Glutamatergic neuron (in vitro differentiated cells): ENCODE measurements at regions not wholly inside any gene's neighbourhood (a gene's known extent, or its start where the extent isn't known, plus 50 kb on each side); places are given as distances from the start of the nearest gene placed in this dataset.

Experiments used
- DNase-seq: peaks from one replicate; pipeline ENCODE4 v3.0.0; 2022
- H3K27ac Mint-ChIP-seq: one replicate; pipeline ENCODE4 v1.8.0; 2020; ENCODE audit warnings: mild to moderate bottlenecking, mixed read lengths, inconsistent platforms; ENCODE audit not compliant: unreplicated experiment
- H3K27me3 Mint-ChIP-seq: one replicate; pipeline ENCODE4 v1.8.0; 2020; ENCODE audit warnings: mild to moderate bottlenecking, moderate library complexity, mixed read lengths, inconsistent platforms; ENCODE audit not compliant: unreplicated experiment
- H3K36me3 Mint-ChIP-seq: one replicate; pipeline ENCODE4 v1.8.0; 2020; ENCODE audit warnings: mild to moderate bottlenecking, mixed read lengths, inconsistent platforms; ENCODE audit not compliant: unreplicated experiment
- H3K4me1 Mint-ChIP-seq: one replicate; pipeline ENCODE4 v1.8.0; 2020; ENCODE audit warnings: mild to moderate bottlenecking, low read depth, mixed read lengths, inconsistent platforms; ENCODE audit not compliant: unreplicated experiment
- H3K4me3 Mint-ChIP-seq: one replicate; pipeline ENCODE4 v1.8.0; 2020; ENCODE audit warnings: mild to moderate bottlenecking, mixed read lengths, inconsistent platforms; ENCODE audit not compliant: unreplicated experiment
- H3K9me3 Mint-ChIP-seq: one replicate; pipeline ENCODE4 v1.8.0; 2020; ENCODE audit warnings: mild to moderate bottlenecking, moderate library complexity, mixed read lengths, inconsistent platforms; ENCODE audit not compliant: unreplicated experiment
- TF ChIP-seq, protein P1 (sequence below): fragments of 200-600 bp; sonication (generic); IDR thresholded peaks from one replicate; pipeline ENCODE4 v1.5.0; 2021; ENCODE audit not compliant: partially characterized antibody, unreplicated experiment

DNA sequence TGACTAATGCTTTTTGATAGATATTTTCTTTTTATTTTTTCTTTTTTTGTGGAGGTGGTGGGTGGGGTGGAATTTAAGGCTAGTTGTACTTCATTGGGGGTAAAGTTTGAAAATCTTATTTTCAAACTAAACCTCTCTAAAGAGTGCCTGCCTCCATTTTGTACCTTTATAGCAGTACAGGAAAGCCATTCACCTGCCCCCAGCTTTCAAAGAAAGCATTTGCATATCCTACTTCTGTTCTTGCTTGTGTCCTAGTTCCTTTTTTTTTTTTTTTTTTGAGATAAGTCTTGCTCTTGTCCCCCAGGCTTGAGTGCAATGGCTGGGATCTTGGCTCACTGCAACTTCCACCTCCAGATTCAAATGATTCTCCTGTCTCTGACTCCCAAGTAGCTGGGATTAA is 766.2 kb upstream of the LRRC4C start:
- Mint-ChIP-seq H3K27me3 (no peaks in the 10 kb centered on the region), H3K9me3 (no peaks in the 10 kb centered on the region), H3K4me1 (no peaks in the 10 kb centered on the region), H3K36me3 (no peaks in the 10 kb centered on the region), H3K27ac (no peak overlapping the region), H3K4me3 (no peak overlapping the region)
- TF ChIP-seq, protein P1, sequence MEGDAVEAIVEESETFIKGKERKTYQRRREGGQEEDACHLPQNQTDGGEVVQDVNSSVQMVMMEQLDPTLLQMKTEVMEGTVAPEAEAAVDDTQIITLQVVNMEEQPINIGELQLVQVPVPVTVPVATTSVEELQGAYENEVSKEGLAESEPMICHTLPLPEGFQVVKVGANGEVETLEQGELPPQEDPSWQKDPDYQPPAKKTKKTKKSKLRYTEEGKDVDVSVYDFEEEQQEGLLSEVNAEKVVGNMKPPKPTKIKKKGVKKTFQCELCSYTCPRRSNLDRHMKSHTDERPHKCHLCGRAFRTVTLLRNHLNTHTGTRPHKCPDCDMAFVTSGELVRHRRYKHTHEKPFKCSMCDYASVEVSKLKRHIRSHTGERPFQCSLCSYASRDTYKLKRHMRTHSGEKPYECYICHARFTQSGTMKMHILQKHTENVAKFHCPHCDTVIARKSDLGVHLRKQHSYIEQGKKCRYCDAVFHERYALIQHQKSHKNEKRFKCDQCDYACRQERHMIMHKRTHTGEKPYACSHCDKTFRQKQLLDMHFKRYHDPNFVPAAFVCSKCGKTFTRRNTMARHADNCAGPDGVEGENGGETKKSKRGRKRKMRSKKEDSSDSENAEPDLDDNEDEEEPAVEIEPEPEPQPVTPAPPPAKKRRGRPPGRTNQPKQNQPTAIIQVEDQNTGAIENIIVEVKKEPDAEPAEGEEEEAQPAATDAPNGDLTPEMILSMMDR: no peak
- no peak for DNase-seq

DNA sequence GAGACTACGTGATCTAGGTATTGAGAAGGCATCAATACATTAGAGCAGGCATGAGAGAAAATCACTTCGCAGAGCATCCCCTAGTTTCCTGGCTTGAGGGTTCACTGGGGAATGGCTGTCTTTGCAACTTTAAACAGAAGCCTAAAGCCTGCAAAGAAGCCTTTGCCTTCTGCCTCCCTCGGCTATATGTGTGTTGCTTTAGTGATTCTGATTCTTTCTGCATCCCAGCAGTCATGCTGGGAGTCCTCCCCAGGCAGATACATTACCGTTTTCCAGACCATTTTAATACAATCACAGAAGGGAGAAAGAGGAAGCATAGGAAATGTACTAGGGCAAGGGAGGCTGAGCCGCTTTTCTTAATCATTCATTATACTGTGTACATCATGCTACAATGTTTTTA is 773.2 kb upstream of the LRRC4C start:
- H3K9me3 Mint-ChIP-seq: no peaks in the 10 kb centered on the region
- H3K4me3 Mint-ChIP-seq: no peak overlapping the region
- H3K27me3 Mint-ChIP-seq: peaks cover 2% of the 10 kb centered on the region
- no peak for DNase-seq
- H3K4me1 Mint-ChIP-seq: no peaks in the 10 kb centered on the region
- no peak overlapping the region for H3K27ac Mint-ChIP-seq
- H3K36me3 Mint-ChIP-seq: no peaks in the 10 kb centered on the region
- TF ChIP-seq, protein P1: no peak

DNA sequence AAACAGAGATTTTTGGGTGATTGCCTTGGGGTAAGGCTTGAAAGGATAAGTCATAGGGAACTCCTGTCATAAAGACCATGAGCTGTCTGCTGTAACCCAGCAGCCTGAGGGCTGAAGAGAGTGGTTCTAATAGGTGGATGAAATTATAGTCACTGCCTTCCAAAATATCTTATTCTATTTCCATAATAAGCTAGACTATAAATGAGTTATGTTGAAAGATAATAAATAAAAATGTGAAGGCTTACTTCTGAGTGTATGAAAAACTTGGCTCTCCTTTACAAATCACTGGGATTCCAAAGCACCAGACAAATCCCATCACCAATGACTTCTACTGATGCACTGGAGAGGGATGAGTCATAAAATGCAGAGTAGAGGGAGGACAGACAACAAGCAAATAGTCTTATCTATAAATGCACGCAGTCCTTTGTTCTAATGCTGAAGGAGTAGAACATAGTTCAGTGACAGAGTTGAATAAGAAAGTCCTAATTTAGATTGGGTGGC is 775.0 kb upstream of the LRRC4C start:
- no peak for DNase-seq
- H3K27ac Mint-ChIP-seq: no peak overlapping the region
- peaks cover 2% of the 10 kb centered on the region for H3K27me3 Mint-ChIP-seq
- H3K36me3 Mint-ChIP-seq: no peaks in the 10 kb centered on the region
- no peaks in the 10 kb centered on the region for H3K9me3 Mint-ChIP-seq
- H3K4me1 Mint-ChIP-seq: no peaks in the 10 kb centered on the region
- TF ChIP-seq, protein P1: no peak
- no peak overlapping the region for H3K4me3 Mint-ChIP-seq

DNA sequence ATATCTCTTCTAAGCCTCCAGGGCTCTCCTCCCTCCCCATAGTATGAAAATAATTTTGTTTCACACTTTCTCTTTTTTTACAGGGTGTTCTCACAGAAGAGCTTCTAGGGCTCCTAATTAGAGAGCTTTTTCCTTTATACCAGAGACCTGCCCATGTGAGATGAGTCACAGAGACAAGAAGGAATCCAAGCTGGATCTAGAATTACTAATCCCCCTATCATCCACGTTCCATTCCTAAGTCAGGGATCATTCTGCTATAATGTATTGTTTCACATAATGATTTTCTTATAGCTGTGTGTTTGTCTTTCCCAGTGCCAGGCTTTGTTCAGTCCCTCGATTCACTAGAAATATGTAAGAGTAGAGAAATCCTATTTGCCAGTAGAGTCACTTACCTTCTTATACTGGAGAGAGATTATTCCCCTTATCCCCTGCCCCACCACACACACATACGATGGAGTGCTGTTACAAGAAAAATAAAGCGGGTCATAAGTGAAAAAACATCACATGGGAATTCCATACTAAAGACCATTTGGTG is 778.3 kb upstream of the LRRC4C start:
- TF ChIP-seq, protein P1: no peak
- no peak overlapping the region for H3K4me3 Mint-ChIP-seq
- peaks cover 2% of the 10 kb centered on the region for H3K27me3 Mint-ChIP-seq
- no peaks in the 10 kb centered on the region for H3K36me3 Mint-ChIP-seq
- no peak for DNase-seq
- no peaks in the 10 kb centered on the region for H3K4me1 Mint-ChIP-seq
- no peaks in the 10 kb centered on the region for H3K9me3 Mint-ChIP-seq
- H3K27ac Mint-ChIP-seq: no peak overlapping the region

DNA sequence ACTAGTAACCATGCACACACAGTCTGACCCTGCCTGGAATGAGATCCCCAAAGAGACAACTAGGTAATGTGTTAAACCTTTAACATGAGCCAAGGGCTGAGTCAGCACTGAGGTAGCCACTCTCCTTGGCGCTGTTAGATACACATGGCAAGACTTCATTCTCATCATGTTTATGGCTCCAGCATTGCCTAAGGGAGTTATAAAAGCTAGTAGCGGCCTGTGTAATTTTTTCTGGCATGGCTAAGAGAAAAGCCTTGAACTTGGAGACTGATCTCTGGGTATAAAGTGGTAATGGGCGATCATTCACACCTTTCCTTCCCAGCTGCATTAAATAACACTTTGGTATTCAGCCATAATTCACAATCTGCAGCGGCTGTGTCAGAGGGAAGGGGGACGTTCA is 779.7 kb upstream of the LRRC4C start:
- Mint-ChIP-seq H3K4me3 (no peak overlapping the region), H3K4me1 (no peaks in the 10 kb centered on the region)
- TF ChIP-seq, protein P1: no peak

More for the DNA sequence above, 779.7 kb upstream of the LRRC4C start:
- no peak for DNase-seq
- Mint-ChIP-seq H3K36me3 (no peaks in the 10 kb centered on the region), H3K27ac (no peak overlapping the region), H3K27me3 (peaks cover 2% of the 10 kb centered on the region), H3K9me3 (no peaks in the 10 kb centered on the region)
